ENCODE measurements at regions not wholly inside any gene's neighbourhood (a gene's known extent, or its start where the extent isn't known, plus 50 kb on each side); places are given as distances from the start of the nearest gene placed in this dataset.

DNA sequence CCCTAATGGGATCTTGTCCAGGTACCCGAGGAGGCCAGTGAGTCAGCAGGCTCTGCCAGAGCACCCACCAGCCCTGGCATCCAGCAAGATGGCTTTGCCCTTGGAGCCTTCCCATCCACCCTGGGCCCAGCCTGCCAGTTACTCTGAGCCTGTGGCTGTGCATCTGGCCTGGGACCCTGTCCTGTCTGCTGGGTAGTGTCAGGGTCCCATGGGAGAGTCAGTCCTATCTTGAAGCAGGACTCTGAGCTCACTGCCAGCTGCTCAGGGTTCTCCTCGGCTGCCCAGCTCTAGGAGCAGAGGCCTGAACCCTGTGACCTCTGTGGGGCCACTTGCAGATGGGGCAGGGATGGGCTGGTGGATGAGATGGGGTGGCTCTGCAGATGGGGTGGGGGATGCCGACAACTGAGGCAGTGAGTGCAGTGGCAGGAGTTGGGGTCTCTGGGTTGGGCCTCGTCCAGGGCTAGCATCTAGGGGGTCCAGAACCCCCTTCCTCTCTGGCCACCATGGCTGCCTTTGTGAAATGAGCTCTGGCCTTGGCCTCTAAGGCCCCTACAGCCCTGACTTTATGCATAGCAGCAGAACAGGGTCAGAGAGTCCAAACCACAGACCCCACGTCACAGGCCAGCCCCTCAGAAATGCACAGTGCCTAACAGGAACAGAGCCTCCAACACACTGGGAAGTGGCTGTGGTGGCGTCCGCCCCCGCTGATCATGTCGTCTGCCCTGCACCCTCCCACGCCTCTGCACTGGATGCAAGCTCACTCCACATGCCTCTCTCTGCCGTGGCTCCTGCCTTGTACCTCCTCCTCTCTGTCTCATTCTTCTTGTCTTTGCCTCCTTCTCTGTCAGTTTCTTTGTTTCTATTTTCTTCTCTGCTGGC lies 88.1 kb upstream of the RET start:
- peaks cover 14% of the 10 kb centered on the region for H3K27me3 Mint-ChIP-seq (ENCODE audit: insufficient read depth, low read depth, poor library complexity)
- Histone ChIP-seq H2AFZ (no peak overlapping the region), H3K9me2 (ENCODE audit: insufficient read depth) (no peaks in the 10 kb centered on the region), H3K4me2 (no peak overlapping the region), H3K27ac (ENCODE audit: low read depth) (no peak overlapping the region), H4K20me1 (replicated peaks; ENCODE audit: insufficient read depth) (no peaks in the 10 kb centered on the region), H3F3A (replicated peaks; ENCODE audit: low read depth) (no peaks in the 10 kb centered on the region), H3K79me2 (replicated peaks; ENCODE audit: insufficient read depth) (no peaks in the 10 kb centered on the region), H3K27me3 (ENCODE audit: insufficient read depth) (no peaks in the 10 kb centered on the region), H3K36me3 (ENCODE audit: insufficient read depth) (no peaks in the 10 kb centered on the region), H3K4me3 (no peak overlapping the region), H3K4me1 (ENCODE audit: insufficient read depth) (no peaks in the 10 kb centered on the region)
- no peak overlapping the region for H3K4me3 Mint-ChIP-seq
- H3K36me3 Mint-ChIP-seq (ENCODE audit: low read depth): peaks cover 3% of the 10 kb centered on the region; the same call in 1 of the 3 replicates
- H3K9me3 Mint-ChIP-seq: no peaks in the 10 kb centered on the region; the same call in 2 of the 3 replicates
- no peaks in the 10 kb centered on the region; the same call in 2 of the 3 replicates for H3K4me1 Mint-ChIP-seq
- ATAC-seq (no peak), DNase-seq (ENCODE audit: low spot score) (no peak)
- TF ChIP-seq JUNB (IDR thresholded peaks at IDR 0.05; ENCODE audit: unreplicated experiment) (no peak), CREB1 (CRISPR knock-in tag; IDR thresholded peaks at IDR 0.05; ENCODE audit: low read depth) (no peak), EZH2 (IDR thresholded peaks at IDR 0.05; ENCODE audit: low read depth, unreplicated experiment) (no peak), ZNF331 (CRISPR knock-in tag; IDR thresholded peaks at IDR 0.05; ENCODE audit: low read depth) (no peak), POLR2AphosphoS5 (IDR thresholded peaks at IDR 0.05; ENCODE audit: low read depth) (no peak), ZNF114 (CRISPR knock-in tag; IDR thresholded peaks at IDR 0.05) (no peak), EZH2phosphoT487 (IDR thresholded peaks at IDR 0.05; ENCODE audit: unreplicated experiment) (no peak), STAT1 (IDR thresholded peaks at IDR 0.05; ENCODE audit: unreplicated experiment) (no peak), NANOG (IDR thresholded peaks at IDR 0.05; ENCODE audit: borderline replicate concordance) (no peak)
- TF ChIP-seq, protein P1, sequence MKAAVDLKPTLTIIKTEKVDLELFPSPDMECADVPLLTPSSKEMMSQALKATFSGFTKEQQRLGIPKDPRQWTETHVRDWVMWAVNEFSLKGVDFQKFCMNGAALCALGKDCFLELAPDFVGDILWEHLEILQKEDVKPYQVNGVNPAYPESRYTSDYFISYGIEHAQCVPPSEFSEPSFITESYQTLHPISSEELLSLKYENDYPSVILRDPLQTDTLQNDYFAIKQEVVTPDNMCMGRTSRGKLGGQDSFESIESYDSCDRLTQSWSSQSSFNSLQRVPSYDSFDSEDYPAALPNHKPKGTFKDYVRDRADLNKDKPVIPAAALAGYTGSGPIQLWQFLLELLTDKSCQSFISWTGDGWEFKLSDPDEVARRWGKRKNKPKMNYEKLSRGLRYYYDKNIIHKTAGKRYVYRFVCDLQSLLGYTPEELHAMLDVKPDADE (IDR thresholded peaks at IDR 0.05): no peak
- TF ChIP-seq, protein P2, sequence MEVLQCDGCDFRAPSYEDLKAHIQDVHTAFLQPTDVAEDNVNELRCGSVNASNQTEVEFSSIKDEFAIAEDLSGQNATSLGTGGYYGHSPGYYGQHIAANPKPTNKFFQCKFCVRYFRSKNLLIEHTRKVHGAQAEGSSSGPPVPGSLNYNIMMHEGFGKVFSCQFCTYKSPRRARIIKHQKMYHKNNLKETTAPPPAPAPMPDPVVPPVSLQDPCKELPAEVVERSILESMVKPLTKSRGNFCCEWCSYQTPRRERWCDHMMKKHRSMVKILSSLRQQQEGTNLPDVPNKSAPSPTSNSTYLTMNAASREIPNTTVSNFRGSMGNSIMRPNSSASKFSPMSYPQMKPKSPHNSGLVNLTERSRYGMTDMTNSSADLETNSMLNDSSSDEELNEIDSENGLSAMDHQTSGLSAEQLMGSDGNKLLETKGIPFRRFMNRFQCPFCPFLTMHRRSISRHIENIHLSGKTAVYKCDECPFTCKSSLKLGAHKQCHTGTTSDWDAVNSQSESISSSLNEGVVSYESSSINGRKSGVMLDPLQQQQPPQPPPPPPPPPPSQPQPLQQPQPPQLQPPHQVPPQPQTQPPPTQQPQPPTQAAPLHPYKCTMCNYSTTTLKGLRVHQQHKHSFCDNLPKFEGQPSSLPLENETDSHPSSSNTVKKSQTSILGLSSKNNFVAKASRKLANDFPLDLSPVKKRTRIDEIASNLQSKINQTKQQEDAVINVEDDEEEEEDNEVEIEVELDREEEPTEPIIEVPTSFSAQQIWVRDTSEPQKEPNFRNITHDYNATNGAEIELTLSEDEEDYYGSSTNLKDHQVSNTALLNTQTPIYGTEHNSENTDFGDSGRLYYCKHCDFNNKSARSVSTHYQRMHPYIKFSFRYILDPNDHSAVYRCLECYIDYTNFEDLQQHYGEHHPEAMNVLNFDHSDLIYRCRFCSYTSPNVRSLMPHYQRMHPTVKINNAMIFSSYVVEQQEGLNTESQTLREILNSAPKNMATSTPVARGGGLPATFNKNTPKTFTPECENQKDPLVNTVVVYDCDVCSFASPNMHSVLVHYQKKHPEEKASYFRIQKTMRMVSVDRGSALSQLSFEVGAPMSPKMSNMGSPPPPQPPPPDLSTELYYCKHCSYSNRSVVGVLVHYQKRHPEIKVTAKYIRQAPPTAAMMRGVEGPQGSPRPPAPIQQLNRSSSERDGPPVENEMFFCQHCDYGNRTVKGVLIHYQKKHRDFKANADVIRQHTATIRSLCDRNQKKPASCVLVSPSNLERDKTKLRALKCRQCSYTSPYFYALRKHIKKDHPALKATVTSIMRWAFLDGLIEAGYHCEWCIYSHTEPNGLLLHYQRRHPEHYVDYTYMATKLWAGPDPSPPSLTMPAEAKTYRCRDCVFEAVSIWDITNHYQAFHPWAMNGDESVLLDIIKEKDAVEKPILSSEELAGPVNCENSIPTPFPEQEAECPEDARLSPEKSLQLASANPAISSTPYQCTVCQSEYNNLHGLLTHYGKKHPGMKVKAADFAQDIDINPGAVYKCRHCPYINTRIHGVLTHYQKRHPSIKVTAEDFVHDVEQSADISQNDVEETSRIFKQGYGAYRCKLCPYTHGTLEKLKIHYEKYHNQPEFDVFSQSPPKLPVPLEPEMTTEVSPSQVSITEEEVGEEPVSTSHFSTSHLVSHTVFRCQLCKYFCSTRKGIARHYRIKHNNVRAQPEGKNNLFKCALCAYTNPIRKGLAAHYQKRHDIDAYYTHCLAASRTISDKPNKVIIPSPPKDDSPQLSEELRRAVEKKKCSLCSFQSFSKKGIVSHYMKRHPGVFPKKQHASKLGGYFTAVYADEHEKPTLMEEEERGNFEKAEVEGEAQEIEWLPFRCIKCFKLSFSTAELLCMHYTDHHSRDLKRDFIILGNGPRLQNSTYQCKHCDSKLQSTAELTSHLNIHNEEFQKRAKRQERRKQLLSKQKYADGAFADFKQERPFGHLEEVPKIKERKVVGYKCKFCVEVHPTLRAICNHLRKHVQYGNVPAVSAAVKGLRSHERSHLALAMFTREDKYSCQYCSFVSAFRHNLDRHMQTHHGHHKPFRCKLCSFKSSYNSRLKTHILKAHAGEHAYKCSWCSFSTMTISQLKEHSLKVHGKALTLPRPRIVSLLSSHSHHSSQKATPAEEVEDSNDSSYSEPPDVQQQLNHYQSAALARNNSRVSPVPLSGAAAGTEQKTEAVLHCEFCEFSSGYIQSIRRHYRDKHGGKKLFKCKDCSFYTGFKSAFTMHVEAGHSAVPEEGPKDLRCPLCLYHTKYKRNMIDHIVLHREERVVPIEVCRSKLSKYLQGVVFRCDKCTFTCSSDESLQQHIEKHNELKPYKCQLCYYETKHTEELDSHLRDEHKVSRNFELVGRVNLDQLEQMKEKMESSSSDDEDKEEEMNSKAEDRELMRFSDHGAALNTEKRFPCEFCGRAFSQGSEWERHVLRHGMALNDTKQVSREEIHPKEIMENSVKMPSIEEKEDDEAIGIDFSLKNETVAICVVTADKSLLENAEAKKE (CRISPR knock-in tag; IDR thresholded peaks at IDR 0.05): no peak
- TF ChIP-seq, protein P3, sequence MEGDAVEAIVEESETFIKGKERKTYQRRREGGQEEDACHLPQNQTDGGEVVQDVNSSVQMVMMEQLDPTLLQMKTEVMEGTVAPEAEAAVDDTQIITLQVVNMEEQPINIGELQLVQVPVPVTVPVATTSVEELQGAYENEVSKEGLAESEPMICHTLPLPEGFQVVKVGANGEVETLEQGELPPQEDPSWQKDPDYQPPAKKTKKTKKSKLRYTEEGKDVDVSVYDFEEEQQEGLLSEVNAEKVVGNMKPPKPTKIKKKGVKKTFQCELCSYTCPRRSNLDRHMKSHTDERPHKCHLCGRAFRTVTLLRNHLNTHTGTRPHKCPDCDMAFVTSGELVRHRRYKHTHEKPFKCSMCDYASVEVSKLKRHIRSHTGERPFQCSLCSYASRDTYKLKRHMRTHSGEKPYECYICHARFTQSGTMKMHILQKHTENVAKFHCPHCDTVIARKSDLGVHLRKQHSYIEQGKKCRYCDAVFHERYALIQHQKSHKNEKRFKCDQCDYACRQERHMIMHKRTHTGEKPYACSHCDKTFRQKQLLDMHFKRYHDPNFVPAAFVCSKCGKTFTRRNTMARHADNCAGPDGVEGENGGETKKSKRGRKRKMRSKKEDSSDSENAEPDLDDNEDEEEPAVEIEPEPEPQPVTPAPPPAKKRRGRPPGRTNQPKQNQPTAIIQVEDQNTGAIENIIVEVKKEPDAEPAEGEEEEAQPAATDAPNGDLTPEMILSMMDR (conservative IDR thresholded peaks at IDR 0.05; ENCODE audit: low read depth in 2 of 2): no peak
- TF ChIP-seq, protein P4, sequence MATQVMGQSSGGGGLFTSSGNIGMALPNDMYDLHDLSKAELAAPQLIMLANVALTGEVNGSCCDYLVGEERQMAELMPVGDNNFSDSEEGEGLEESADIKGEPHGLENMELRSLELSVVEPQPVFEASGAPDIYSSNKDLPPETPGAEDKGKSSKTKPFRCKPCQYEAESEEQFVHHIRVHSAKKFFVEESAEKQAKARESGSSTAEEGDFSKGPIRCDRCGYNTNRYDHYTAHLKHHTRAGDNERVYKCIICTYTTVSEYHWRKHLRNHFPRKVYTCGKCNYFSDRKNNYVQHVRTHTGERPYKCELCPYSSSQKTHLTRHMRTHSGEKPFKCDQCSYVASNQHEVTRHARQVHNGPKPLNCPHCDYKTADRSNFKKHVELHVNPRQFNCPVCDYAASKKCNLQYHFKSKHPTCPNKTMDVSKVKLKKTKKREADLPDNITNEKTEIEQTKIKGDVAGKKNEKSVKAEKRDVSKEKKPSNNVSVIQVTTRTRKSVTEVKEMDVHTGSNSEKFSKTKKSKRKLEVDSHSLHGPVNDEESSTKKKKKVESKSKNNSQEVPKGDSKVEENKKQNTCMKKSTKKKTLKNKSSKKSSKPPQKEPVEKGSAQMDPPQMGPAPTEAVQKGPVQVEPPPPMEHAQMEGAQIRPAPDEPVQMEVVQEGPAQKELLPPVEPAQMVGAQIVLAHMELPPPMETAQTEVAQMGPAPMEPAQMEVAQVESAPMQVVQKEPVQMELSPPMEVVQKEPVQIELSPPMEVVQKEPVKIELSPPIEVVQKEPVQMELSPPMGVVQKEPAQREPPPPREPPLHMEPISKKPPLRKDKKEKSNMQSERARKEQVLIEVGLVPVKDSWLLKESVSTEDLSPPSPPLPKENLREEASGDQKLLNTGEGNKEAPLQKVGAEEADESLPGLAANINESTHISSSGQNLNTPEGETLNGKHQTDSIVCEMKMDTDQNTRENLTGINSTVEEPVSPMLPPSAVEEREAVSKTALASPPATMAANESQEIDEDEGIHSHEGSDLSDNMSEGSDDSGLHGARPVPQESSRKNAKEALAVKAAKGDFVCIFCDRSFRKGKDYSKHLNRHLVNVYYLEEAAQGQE (IDR thresholded peaks at IDR 0.05; ENCODE audit: unreplicated experiment): no peak
- H3K27ac Mint-ChIP-seq: no peak overlapping the region; the same call in 1 of the 2 replicates
